NB4 (cell line): ENCODE measurements at regions not wholly inside any gene's neighbourhood (a gene's known extent, or its start where the extent isn't known, plus 50 kb on each side); places are given as distances from the start of the nearest gene placed in this dataset.

ENCODE experiments used
- DNase-seq: peaks from one replicate; pipeline ENCODE4 v3.0.0; 2010; ENCODE audit warnings: low read depth
- H3K4me3 ChIP-seq: one replicate; pipeline ENCODE4 v1.5.1; 2011; ENCODE audit warnings: mild to moderate bottlenecking, low read depth, low read length, moderate library complexity
- CTCF ChIP-seq: IDR thresholded peaks from one replicate; pipeline ENCODE4 v1.5.1; 2012; ENCODE audit warnings: low read depth, low read length
- MYC ChIP-seq: IDR thresholded peaks from 2 replicates; pipeline ENCODE4 v1.6.1; 2011; ENCODE audit warnings: low read depth, low read length
- POLR2A ChIP-seq: IDR thresholded peaks from 2 replicates; pipeline ENCODE4 v1.6.1; 2011; ENCODE audit warnings: mild to moderate bottlenecking; ENCODE audit not compliant: insufficient read length; ENCODE audit errors: extremely low read depth
- TF ChIP-seq, protein P1 (sequence below): IDR thresholded peaks from 2 replicates; pipeline ENCODE4 v1.6.1; 2011; ENCODE audit warnings: low read depth, low read length

- TF ChIP-seq POLR2A, result no peak
- TF ChIP-seq, protein P1, sequence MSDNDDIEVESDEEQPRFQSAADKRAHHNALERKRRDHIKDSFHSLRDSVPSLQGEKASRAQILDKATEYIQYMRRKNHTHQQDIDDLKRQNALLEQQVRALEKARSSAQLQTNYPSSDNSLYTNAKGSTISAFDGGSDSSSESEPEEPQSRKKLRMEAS, result no peak
- no peak for TF ChIP-seq MYC
- H3K4me3 ChIP-seq, result no peak overlapping the region
- DNase-seq, result no peak
These were observed 135.9 kb downstream of the CYP26B1 start for GRCh38 chr2:72011791-72012190.

- H3K4me3 ChIP-seq, result no peak overlapping the region
- TF ChIP-seq CTCF (no peak), POLR2A (no peak), MYC (no peak)
- TF ChIP-seq, protein P1, result no peak
- DNase-seq, result no peak
These were observed 136.3 kb downstream of the CYP26B1 start for GRCh38 chr2:72011370-72011689.

GRCh38 chr2:72010647-72011369 is 136.9 kb downstream of the CYP26B1 start:
- TF ChIP-seq MYC (no peak), POLR2A (no peak), CTCF (no peak)
- TF ChIP-seq, protein P1, result no peak
- DNase-seq, result no peak
- no peak overlapping the region for H3K4me3 ChIP-seq

DNA sequence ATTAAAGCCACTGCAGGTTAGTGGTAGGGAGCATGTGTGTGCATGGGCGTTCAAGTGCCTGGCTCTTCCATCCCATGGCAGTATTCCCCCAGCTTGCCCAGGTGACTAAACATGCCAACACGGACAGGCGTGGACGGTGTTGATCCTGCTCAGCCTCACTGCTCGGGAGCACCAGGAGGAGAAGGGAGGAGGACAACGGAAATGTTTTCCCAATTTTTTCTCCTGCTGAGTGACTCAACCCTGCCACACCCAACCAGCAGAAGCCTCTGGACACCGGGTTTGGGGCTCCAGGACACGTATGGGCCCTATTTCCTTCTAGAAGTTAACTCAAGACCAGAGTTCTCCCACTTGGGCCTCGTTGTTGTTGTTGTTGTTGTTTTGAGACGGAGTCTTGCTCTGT is 139.1 kb downstream of the CYP26B1 start:
- TF ChIP-seq POLR2A (no peak), MYC (no peak), CTCF (no peak)
- TF ChIP-seq, protein P1, result no peak
- no peak for DNase-seq
- no peak overlapping the region for H3K4me3 ChIP-seq

GRCh38 chr2:72007402-72007801 is 140.3 kb downstream of the CYP26B1 start:
- DNase-seq, result no peak
- H3K4me3 ChIP-seq, result no peak overlapping the region
- TF ChIP-seq POLR2A (no peak), MYC (no peak), CTCF (no peak)
- TF ChIP-seq, protein P1, result no peak

DNA sequence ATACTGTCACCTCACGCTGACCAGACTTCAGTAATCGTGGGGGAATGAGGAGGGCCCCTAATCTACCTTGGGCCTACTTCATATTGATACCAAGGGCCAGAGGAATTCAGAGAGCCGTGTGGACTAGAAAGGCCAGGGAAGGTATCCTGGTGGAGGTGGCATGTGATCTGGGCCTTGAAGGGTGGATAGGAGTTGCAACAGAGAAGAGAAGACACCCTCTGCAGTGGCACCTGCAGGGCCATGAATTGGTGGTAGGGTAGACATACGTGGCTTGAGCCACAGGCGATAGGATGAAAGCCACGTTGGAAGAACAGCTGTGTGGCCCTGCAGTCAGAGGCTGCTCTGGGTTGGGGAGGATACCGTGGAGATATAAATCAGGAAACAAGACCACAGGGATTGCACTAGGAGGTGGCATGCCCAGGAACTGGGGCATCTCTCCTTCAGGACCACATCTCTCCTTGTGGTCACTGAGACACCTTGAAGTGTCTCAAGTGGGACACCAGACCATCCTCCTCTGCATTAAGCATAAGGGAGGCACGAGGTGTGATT is 141.4 kb downstream of the CYP26B1 start:
- TF ChIP-seq, protein P1, result no peak
- TF ChIP-seq CTCF (no peak), MYC (no peak), POLR2A (no peak)
- H3K4me3 ChIP-seq, result no peak overlapping the region
- DNase-seq, result no peak
